OCI-LY1 (cell line): ENCODE measurements at regions not wholly inside any gene's neighbourhood (a gene's known extent, or its start where the extent isn't known, plus 50 kb on each side); places are given as distances from the start of the nearest gene placed in this dataset.
A peak's percentile ranks its signal among the peaks of the same experiment; 100 is the strongest.

Source experiments
- H2AFZ ChIP-seq: fragments of 200-600 bp; sonication (generic), shearing (Covaris generic); 2 replicates; pipeline ENCODE4 v1.6.0; 2014; ENCODE audit warnings: antibody characterized with exemption, mild to moderate bottlenecking, low read length
- H3F3A ChIP-seq: fragments of 200-600 bp; sonication (generic), shearing (Covaris generic); 2 replicates; pipeline ENCODE4 v1.6.0; 2014; ENCODE audit warnings: mild to moderate bottlenecking, antibody characterized with exemption, low read length, moderate library complexity; ENCODE audit not compliant: insufficient read depth
- H3K27ac ChIP-seq: fragments of 200-600 bp; sonication (generic); 2 replicates; pipeline ENCODE4 v1.5.1; 2014; ENCODE audit warnings: low read length, mixed run types, mild to moderate bottlenecking, low read depth; ENCODE audit not compliant: poor library complexity, severe bottlenecking
- H3K27me3 ChIP-seq: fragments of 200-600 bp; sonication (generic); 2 replicates; pipeline ENCODE4 v1.6.0; 2014; ENCODE audit warnings: antibody characterized with exemption, mild to moderate bottlenecking, low read length, moderate library complexity; ENCODE audit not compliant: insufficient read depth
- H3K36me3 ChIP-seq: fragments of 200-600 bp; sonication (generic); 2 replicates; pipeline ENCODE4 v1.6.1; 2014; ENCODE audit warnings: mild to moderate bottlenecking, antibody characterized with exemption, low read length, moderate library complexity, mixed read lengths; ENCODE audit not compliant: insufficient read depth
- H3K4me1 ChIP-seq: fragments of 200-600 bp; sonication (generic); 2 replicates; pipeline ENCODE4 v1.5.1; 2014; ENCODE audit warnings: mild to moderate bottlenecking, low read length, moderate library complexity; ENCODE audit not compliant: insufficient read depth, severe bottlenecking
- H3K4me2 ChIP-seq: fragments of 200-600 bp; sonication (generic), shearing (Covaris generic); 2 replicates; pipeline ENCODE4 v1.6.1; 2014; ENCODE audit warnings: low read length
- H3K4me3 ChIP-seq: fragments of 200-600 bp; sonication (generic); 2 replicates; pipeline ENCODE4 v1.5.1; 2014; ENCODE audit warnings: low read length, low read depth, mild to moderate bottlenecking, mixed read lengths; ENCODE audit not compliant: poor library complexity, severe bottlenecking
- H3K79me2 ChIP-seq: fragments of 200-600 bp; shearing (Covaris generic); 2 replicates; pipeline ENCODE4 v1.6.1; 2016; ENCODE audit warnings: mixed run types, low read length, mixed read lengths; ENCODE audit not compliant: insufficient read depth
- H3K9ac ChIP-seq: fragments of 200-600 bp; sonication (generic), shearing (Covaris generic); 2 replicates; pipeline ENCODE4 v1.6.1; 2014; ENCODE audit warnings: mild to moderate bottlenecking, low read length, mixed read lengths
- H3K9me2 ChIP-seq: fragments of 200-600 bp; sonication (generic), shearing (Covaris generic); 2 replicates; pipeline ENCODE4 v1.6.1; 2014; ENCODE audit warnings: low read depth, mild to moderate bottlenecking, low read length, mixed read lengths
- H3K9me3 ChIP-seq: fragments of 200-600 bp; shearing (Covaris generic); 2 replicates; pipeline ENCODE4 v1.6.1; 2014; ENCODE audit warnings: low read length, mixed read lengths
- H4K20me1 ChIP-seq: fragments of 200-600 bp; sonication (generic), shearing (Covaris generic); 2 replicates; pipeline ENCODE4 v1.6.0; 2016; ENCODE audit warnings: mild to moderate bottlenecking, low read length; ENCODE audit not compliant: insufficient read depth
- CTCF ChIP-seq: fragments of 200-600 bp; sonication (generic), shearing (Covaris generic); IDR thresholded peaks from 2 replicates; pipeline ENCODE4 v1.5.1; 2017; ENCODE audit warnings: mild to moderate bottlenecking, antibody characterized with exemption, low read length, moderate library complexity, mixed read lengths
- EZH2 ChIP-seq: fragments of 200-600 bp; sonication (generic), shearing (Covaris generic); IDR thresholded peaks from 2 replicates; pipeline ENCODE4 v1.8.0; 2017; ENCODE audit warnings: borderline replicate concordance, mixed run types, mild to moderate bottlenecking, antibody characterized with exemption, low read length, moderate library complexity, mixed read lengths

- no peaks in the 10 kb centered on the region for H3K27me3 ChIP-seq
- no peak overlapping the region for H3K9ac ChIP-seq
- peaks cover 54% of the 10 kb centered on the region for H3K4me1 ChIP-seq
- H3K79me2 ChIP-seq: no peaks in the 10 kb centered on the region
- H3K27ac ChIP-seq: peak overlapping the region; percentile 16
- H2AFZ ChIP-seq: no peak overlapping the region
- no peaks in the 10 kb centered on the region for H3K9me2 ChIP-seq
- H3K9me3 ChIP-seq: no peaks in the 10 kb centered on the region
- H3K4me2 ChIP-seq: no peak overlapping the region
- no peak overlapping the region for H3K4me3 ChIP-seq
- no peaks in the 10 kb centered on the region for H3K36me3 ChIP-seq
- TF ChIP-seq EZH2: no peak
- TF ChIP-seq CTCF: no peak
- H3F3A ChIP-seq: no peaks in the 10 kb centered on the region
- H4K20me1 ChIP-seq: no peaks in the 10 kb centered on the region
These were observed 433.2 kb upstream of the ZFP42 start for GRCh38 chr4:187562345-187562744.

- Histone ChIP-seq H3K27me3 (no peaks in the 10 kb centered on the region), H4K20me1 (no peaks in the 10 kb centered on the region), H3K27ac (peak overlapping the region; percentile 21), H3K9me2 (no peaks in the 10 kb centered on the region), H2AFZ (0 out of 2 replicates have a peak overlapping the region, but pooled peaks have one; percentile 41), H3K9me3 (no peaks in the 10 kb centered on the region), H3K4me3 (no peak overlapping the region), H3K4me2 (0 out of 2 replicates have a peak overlapping the region, but pooled peaks have one; percentile 9), H3F3A (no peaks in the 10 kb centered on the region), H3K79me2 (no peaks in the 10 kb centered on the region), H3K36me3 (no peaks in the 10 kb centered on the region), H3K9ac (no peak overlapping the region), H3K4me1 (peaks cover 30% of the 10 kb centered on the region)
- no peak for TF ChIP-seq EZH2
- no peak for TF ChIP-seq CTCF
These were observed 430.2 kb upstream of the ZFP42 start for GRCh38 chr4:187565416-187565815.

- Histone ChIP-seq H3K9me2 (no peaks in the 10 kb centered on the region), H3K4me3 (no peak overlapping the region), H4K20me1 (no peaks in the 10 kb centered on the region), H3K27ac (no peak overlapping the region), H3K79me2 (no peaks in the 10 kb centered on the region), H3K9me3 (peaks cover 3% of the 10 kb centered on the region; the same call in 1 of the 2 replicates), H3F3A (no peaks in the 10 kb centered on the region), H3K36me3 (no peaks in the 10 kb centered on the region), H3K9ac (no peak overlapping the region), H3K4me1 (peaks cover 8% of the 10 kb centered on the region), H3K27me3 (no peaks in the 10 kb centered on the region), H3K4me2 (no peak overlapping the region), H2AFZ (no peak overlapping the region; the same call in 1 of the 2 replicates)
- TF ChIP-seq EZH2 (no peak), CTCF (no peak)
These were observed 425.7 kb upstream of the ZFP42 start for GRCh38 chr4:187569871-187570270.
